Right lobe of liver (tissue), 4 donors: ENCODE measurements at regions not wholly inside any gene's neighbourhood (a gene's known extent, or its start where the extent isn't known, plus 50 kb on each side); places are given as distances from the start of the nearest gene placed in this dataset.

Experiments
- POLR2A ChIP-seq: fragments of 450-650 bp; IDR thresholded peaks from one replicate; pipeline ENCODE4 v1.6.1; 2017; ENCODE audit warnings: antibody characterized with exemption, mild to moderate bottlenecking
- TF ChIP-seq, protein P1 (sequence below), 4 donors: fragments of 200-600 bp in 3 of 4; fragments of 450-650 bp in 1 of 4; IDR thresholded peaks; one replicate each; pipeline versions ENCODE4 v1.5.1 to v1.8.0; 2016 to 2022; ENCODE audit warnings: antibody characterized with exemption in 4 of 4, mild to moderate bottlenecking in 2 of 4
- donor health status: DM: no; HTN: no; CAD: no.
- donor health status: DM: no; HTN: no; CAD: no.
- donor health status: DM: no; HTN: yes; CAD: no.

DNA sequence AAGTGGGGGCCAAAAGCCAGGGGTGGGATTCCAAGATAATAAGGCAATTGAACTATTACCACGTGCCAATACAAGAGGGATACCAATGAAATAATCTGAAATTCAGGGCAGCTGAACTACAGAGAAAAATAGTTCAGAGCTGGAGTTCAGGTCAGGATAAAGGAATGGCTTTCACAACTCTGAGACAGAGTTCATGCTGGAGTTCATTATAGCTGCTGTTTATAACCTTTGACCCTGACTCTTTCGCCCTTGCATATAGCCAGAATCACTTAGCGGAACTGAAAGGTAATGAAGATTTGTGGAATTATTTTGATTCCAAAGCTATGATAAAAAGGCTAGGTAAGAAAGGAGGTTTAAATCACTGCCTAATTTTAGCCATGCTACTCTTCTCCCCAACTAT is 55.5 kb upstream of the LRRN1 start:
- TF ChIP-seq, protein P1, sequence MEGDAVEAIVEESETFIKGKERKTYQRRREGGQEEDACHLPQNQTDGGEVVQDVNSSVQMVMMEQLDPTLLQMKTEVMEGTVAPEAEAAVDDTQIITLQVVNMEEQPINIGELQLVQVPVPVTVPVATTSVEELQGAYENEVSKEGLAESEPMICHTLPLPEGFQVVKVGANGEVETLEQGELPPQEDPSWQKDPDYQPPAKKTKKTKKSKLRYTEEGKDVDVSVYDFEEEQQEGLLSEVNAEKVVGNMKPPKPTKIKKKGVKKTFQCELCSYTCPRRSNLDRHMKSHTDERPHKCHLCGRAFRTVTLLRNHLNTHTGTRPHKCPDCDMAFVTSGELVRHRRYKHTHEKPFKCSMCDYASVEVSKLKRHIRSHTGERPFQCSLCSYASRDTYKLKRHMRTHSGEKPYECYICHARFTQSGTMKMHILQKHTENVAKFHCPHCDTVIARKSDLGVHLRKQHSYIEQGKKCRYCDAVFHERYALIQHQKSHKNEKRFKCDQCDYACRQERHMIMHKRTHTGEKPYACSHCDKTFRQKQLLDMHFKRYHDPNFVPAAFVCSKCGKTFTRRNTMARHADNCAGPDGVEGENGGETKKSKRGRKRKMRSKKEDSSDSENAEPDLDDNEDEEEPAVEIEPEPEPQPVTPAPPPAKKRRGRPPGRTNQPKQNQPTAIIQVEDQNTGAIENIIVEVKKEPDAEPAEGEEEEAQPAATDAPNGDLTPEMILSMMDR (IDR thresholded peaks at IDR 0.05), result no peak
- no peak for TF ChIP-seq POLR2A
